ENCODE measurements at regions not wholly inside any gene's neighbourhood (a gene's known extent, or its start where the extent isn't known, plus 50 kb on each side); places are given as distances from the start of the nearest gene placed in this dataset.

GRCh38 chr3:83655083-83655482 is 1303.7 kb upstream of the CADM2 start:
- Histone ChIP-seq H3K36me3 (ENCODE audit: control insufficient read depth in 2 of 2, insufficient read depth in 2 of 2, low read length in 1 of 2) (no peaks in the 10 kb centered on the region), H3K9ac (ENCODE audit: control insufficient read depth, insufficient read depth, low read length) (no peak overlapping the region), H3K27ac (ENCODE audit: control insufficient read depth, insufficient read depth) (no peak overlapping the region), H3K4me1 (ENCODE audit: control insufficient read depth, insufficient read depth, low read length) (no peaks in the 10 kb centered on the region), H3K4me3 (no peak overlapping the region), H3K9me3 (replicated peaks; ENCODE audit: control insufficient read depth, insufficient read depth, low read length) (no peaks in the 10 kb centered on the region), H4K20me1 (ENCODE audit: control insufficient read depth, insufficient read depth) (no peaks in the 10 kb centered on the region), H3K4me2 (ENCODE audit: control insufficient read depth, insufficient read depth) (no peak overlapping the region), H3K27me3 (replicated peaks in 1 of 2; ENCODE audit: control insufficient read depth in 2 of 2, insufficient read depth in 2 of 2, low read length in 1 of 2) (no peaks in the 10 kb centered on the region), H2AFZ (ENCODE audit: control insufficient read depth, low read depth, low read length) (no peak overlapping the region), H3K79me2 (ENCODE audit: control insufficient read depth, insufficient read depth, low read length) (no peaks in the 10 kb centered on the region)
- POLR2A ChIA-PET = no interaction called here
- CTCF ChIA-PET = no interaction called here
- no TSS peak for BruUV-seq (replicated peaks)
- 39% methylated on average over 1 of the region's 1 CpG for WGBS (ENCODE audit: insufficient coverage, insufficient replicate concordance, low lambda C conversion rate, missing lambda C conversion rate)
- FAIRE-seq (no peak), DNase-seq (ENCODE audit: low read depth, low spot score) (no peak), ATAC-seq (no peak)
- SMC1A ChIA-PET (ENCODE audit: uncharacterized antibody, unreplicated experiment) = no interaction called here
- in situ Hi-C loops (cut with MboI) (no loop called here), intact Hi-C loops (cut with micrococcal nuclease; ENCODE audit: unreplicated experiment) (no loop called here)
- RAD21 ChIA-PET (ENCODE audit: unreplicated experiment) = interaction anchor here (0.6 kb wide), 1 partner anchor 34 kb away, joined by 4 read pairs; no protein-coding TSS in a partner anchor
- TF ChIP-seq POLR2AphosphoS2 (IDR thresholded peaks at IDR 0.05; ENCODE audit: low read depth, low read length) = no peak
- no peak for TF ChIP-seq BHLHE40 (IDR thresholded peaks at IDR 0.05; ENCODE audit: borderline replicate concordance in 1 of 2, low read depth in 2 of 2, low read length in 1 of 2)
- TF ChIP-seq ZSCAN29 (IDR thresholded peaks at IDR 0.05) = no peak
- no peak for TF ChIP-seq SUZ12 (IDR thresholded peaks at IDR 0.05; ENCODE audit: unreplicated experiment)
- TF ChIP-seq ATF2 (IDR thresholded peaks at IDR 0.05; ENCODE audit: low read length) = no peak
- no peak for TF ChIP-seq BCLAF1 (IDR thresholded peaks at IDR 0.05)
- no peak for TF ChIP-seq NKRF (conservative IDR thresholded peaks at IDR 0.05)
- TF ChIP-seq MEF2B (IDR thresholded peaks at IDR 0.05; ENCODE audit: partially characterized antibody, poor library complexity, severe bottlenecking) = no peak
- no peak for TF ChIP-seq USF1 (IDR thresholded peaks at IDR 0.05; ENCODE audit: borderline replicate concordance, extremely low read length, insufficient read depth, low read depth, low read length)
- TF ChIP-seq ZBED1 (IDR thresholded peaks at IDR 0.05; ENCODE audit: borderline replicate concordance) = no peak
- TF ChIP-seq ZNF687 (IDR thresholded peaks at IDR 0.05) = no peak
- no peak for TF ChIP-seq MTA2 (IDR thresholded peaks at IDR 0.05; ENCODE audit: low read depth)

Measured in GM12878 (cell line).